ENCODE measurements at regions not wholly inside any gene's neighbourhood (a gene's known extent, or its start where the extent isn't known, plus 50 kb on each side); places are given as distances from the start of the nearest gene placed in this dataset.

- intact Hi-C loops (cut with DNase I) = loop anchor here in 2 of 4 donors (10.0 kb wide), 1 partner anchor 470 kb away; no protein-coding TSS in a partner anchor
- Histone ChIP-seq H3K9me3 (no peaks in the 10 kb centered on the region), H3K36me3 (no peaks in the 10 kb centered on the region), H3K4me3 (no peak overlapping the region), H3K4me1 (ENCODE audit: insufficient read depth) (peaks cover 2% of the 10 kb centered on the region), H3K27me3 (no peaks in the 10 kb centered on the region), H3K27ac (no peak overlapping the region)
- 97 to 100% (median 99%) methylated on average over 1 of the region's 1 CpG for WGBS, 3 donors
- TF ChIP-seq CTCF (IDR thresholded peaks at IDR 0.05) (no peak), EP300 (IDR thresholded peaks at IDR 0.05) (no peak), POLR2A (IDR thresholded peaks at IDR 0.05) (no peak)
- DNase-seq = no peak
Observed at GRCh38 chr5:57774439-57774838, 291.8 kb upstream of the ACTBL2 start.

DNA sequence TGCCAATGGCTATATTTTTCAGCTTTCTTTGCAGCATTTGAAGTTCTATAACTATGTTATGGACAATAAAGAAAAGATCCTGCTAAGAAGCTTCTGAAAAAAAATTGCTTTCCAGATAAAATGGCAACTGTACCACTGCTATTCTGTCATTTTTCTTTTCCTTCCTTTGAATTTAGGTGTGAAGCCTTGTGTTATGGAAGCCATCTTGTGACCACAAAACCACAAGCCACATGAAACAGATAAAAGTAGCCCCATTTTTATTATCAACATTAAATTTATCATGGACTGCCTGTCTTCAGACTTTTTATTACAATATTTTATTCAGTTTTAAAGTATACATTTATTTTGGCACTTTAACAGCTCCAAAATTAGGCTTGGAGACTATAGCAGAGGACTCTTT, 289.9 kb upstream of the ACTBL2 start:
- H3K4me1 ChIP-seq (ENCODE audit: insufficient read depth) = peaks cover 2% of the 10 kb centered on the region
- H3K36me3 ChIP-seq = no peaks in the 10 kb centered on the region
- intact Hi-C loops (cut with DNase I) = loop anchor here in 2 of 4 donors (10.0 kb wide), 1 partner anchor 468 kb away; no protein-coding TSS in a partner anchor
- H3K27ac ChIP-seq = no peak overlapping the region
- no peak for DNase-seq
- no peaks in the 10 kb centered on the region for H3K9me3 ChIP-seq
- H3K27me3 ChIP-seq = no peaks in the 10 kb centered on the region
- H3K4me3 ChIP-seq = no peak overlapping the region
- no peak for TF ChIP-seq POLR2A (IDR thresholded peaks at IDR 0.05)
- no peak for TF ChIP-seq CTCF (IDR thresholded peaks at IDR 0.05)
- no peak for TF ChIP-seq EP300 (IDR thresholded peaks at IDR 0.05)

GRCh38 chr5:57770039-57770438, 287.4 kb upstream of the ACTBL2 start:
- no peak overlapping the region for H3K4me3 ChIP-seq
- TF ChIP-seq CTCF (IDR thresholded peaks at IDR 0.05) = no peak
- TF ChIP-seq POLR2A (IDR thresholded peaks at IDR 0.05) = no peak
- TF ChIP-seq EP300 (IDR thresholded peaks at IDR 0.05) = no peak
- no peaks in the 10 kb centered on the region for H3K4me1 ChIP-seq (ENCODE audit: insufficient read depth)
- no peak overlapping the region for H3K27ac ChIP-seq
- WGBS, 3 donors = 75 to 85% (median 85%) methylated on average over 2 of the region's 2 CpGs
- DNase-seq = no peak
- H3K36me3 ChIP-seq = no peaks in the 10 kb centered on the region
- H3K27me3 ChIP-seq = no peaks in the 10 kb centered on the region
- no peaks in the 10 kb centered on the region for H3K9me3 ChIP-seq
- intact Hi-C loops (cut with DNase I) = loop anchor here in 2 of 4 donors (10.0 kb wide), 1 partner anchor 465 kb away; no protein-coding TSS in a partner anchor

- H3K9me3 ChIP-seq = no peaks in the 10 kb centered on the region
- intact Hi-C loops (cut with DNase I) = no loop called here
- TF ChIP-seq CTCF (IDR thresholded peaks at IDR 0.05) = no peak
- no peak for TF ChIP-seq EP300 (IDR thresholded peaks at IDR 0.05)
- TF ChIP-seq POLR2A (IDR thresholded peaks at IDR 0.05) = no peak
- 85 to 92% (median 87%) methylated on average over 4 of the region's 4 CpGs for WGBS, 3 donors
- no peaks in the 10 kb centered on the region for H3K27me3 ChIP-seq
- H3K36me3 ChIP-seq = no peaks in the 10 kb centered on the region
- no peak for DNase-seq
- no peak overlapping the region for H3K27ac ChIP-seq
- no peak overlapping the region for H3K4me3 ChIP-seq
- no peaks in the 10 kb centered on the region for H3K4me1 ChIP-seq (ENCODE audit: insufficient read depth)
Observed at GRCh38 chr5:57768745-57769144, 286.1 kb upstream of the ACTBL2 start.

Measured in ovary (tissue), 7 donors.